Calu3 (cell line): ENCODE measurements at regions not wholly inside any gene's neighbourhood (a gene's known extent, or its start where the extent isn't known, plus 50 kb on each side); places are given as distances from the start of the nearest gene placed in this dataset.

Experiments
- BruUV-seq: library from RNA; stranded (reverse); fragments of 400-500 nt; replicated peaks from 2 replicates; lab custom pipeline; 2021; lab: Mats Ljungman, UMichigan
- CTCF ChIA-PET: fragments of 300-600 bp; sonication (Branson Sonifier 250); formaldehyde crosslinking; loops from one replicate; lab custom pipeline; 2022; ENCODE audit warnings: antibody characterized with exemption; lab: Charles Lee
- DNase-seq: peaks from one replicate; pipeline ENCODE4 v3.0.0; 2022
- H3K27ac Mint-ChIP-seq: one replicate; pipeline ENCODE4 v1.8.0; 2022; ENCODE audit warnings: mixed read lengths; ENCODE audit not compliant: unreplicated experiment
- H3K27me3 Mint-ChIP-seq: one replicate; pipeline ENCODE4 v1.8.0; 2022; ENCODE audit warnings: mixed read lengths; ENCODE audit not compliant: unreplicated experiment
- H3K36me3 Mint-ChIP-seq: one replicate; pipeline ENCODE4 v1.8.0; 2022; ENCODE audit warnings: mild to moderate bottlenecking, moderate library complexity, mixed read lengths; ENCODE audit not compliant: insufficient read depth, unreplicated experiment
- H3K4me1 Mint-ChIP-seq: one replicate; pipeline ENCODE4 v1.8.0; 2022; ENCODE audit warnings: mild to moderate bottlenecking, low read depth, mixed read lengths; ENCODE audit not compliant: unreplicated experiment
- H3K4me3 Mint-ChIP-seq: one replicate; pipeline ENCODE4 v1.8.0; 2022; ENCODE audit warnings: mild to moderate bottlenecking, low read depth, moderate library complexity, mixed read lengths; ENCODE audit not compliant: unreplicated experiment
- H3K9me3 Mint-ChIP-seq: one replicate; pipeline ENCODE4 v1.8.0; 2022; ENCODE audit warnings: low read depth, mixed read lengths; ENCODE audit not compliant: unreplicated experiment
- CTCF ChIP-seq: fragments of 200-600 bp; IDR thresholded peaks from one replicate; pipeline ENCODE4 v1.8.0; 2022; ENCODE audit warnings: antibody characterized with exemption; ENCODE audit not compliant: unreplicated experiment
- intact Hi-C: fragments of 100-400 bp; cut with micrococcal nuclease; formaldehyde crosslinking; loops from one replicate; pipeline ENCODE4 v1.10.0; 2022; ENCODE audit not compliant: unreplicated experiment

- DNase-seq: no peak
- no peaks in the 10 kb centered on the region for H3K4me1 Mint-ChIP-seq
- no peak for TF ChIP-seq CTCF
- no peak overlapping the region for H3K4me3 Mint-ChIP-seq
- H3K27ac Mint-ChIP-seq: no peak overlapping the region
- CTCF ChIA-PET: no interaction called here
- intact Hi-C loops: no loop called here
- H3K27me3 Mint-ChIP-seq: peaks cover 63% of the 10 kb centered on the region
- BruUV-seq: no TSS peak
- H3K9me3 Mint-ChIP-seq: no peaks in the 10 kb centered on the region
- H3K36me3 Mint-ChIP-seq: no peaks in the 10 kb centered on the region
Observed at GRCh38 chr11:112507281-112507680, 246.6 kb upstream of the PLET1 start.

- intact Hi-C loops: no loop called here
- TF ChIP-seq CTCF: no peak
- H3K36me3 Mint-ChIP-seq: no peaks in the 10 kb centered on the region
- H3K4me3 Mint-ChIP-seq: no peak overlapping the region
- no peak overlapping the region for H3K27ac Mint-ChIP-seq
- CTCF ChIA-PET: no interaction called here
- BruUV-seq: no TSS peak
- no peaks in the 10 kb centered on the region for H3K4me1 Mint-ChIP-seq
- peaks cover 59% of the 10 kb centered on the region for H3K27me3 Mint-ChIP-seq
- no peak for DNase-seq
- no peaks in the 10 kb centered on the region for H3K9me3 Mint-ChIP-seq
Observed at GRCh38 chr11:112508750-112509149, 248.1 kb upstream of the PLET1 start.

GRCh38 chr11:112509300-112509699 lies 248.6 kb upstream of the PLET1 start:
- H3K4me3 Mint-ChIP-seq: no peak overlapping the region

GRCh38 chr11:112511271-112511670 lies 250.6 kb upstream of the PLET1 start:
- no TSS peak for BruUV-seq
- Mint-ChIP-seq H3K27me3 (peaks cover 52% of the 10 kb centered on the region), H3K9me3 (no peaks in the 10 kb centered on the region), H3K36me3 (no peaks in the 10 kb centered on the region), H3K4me3 (no peak overlapping the region), H3K4me1 (no peaks in the 10 kb centered on the region), H3K27ac (no peak overlapping the region)
- no peak for TF ChIP-seq CTCF
- intact Hi-C loops: no loop called here
- CTCF ChIA-PET: interaction anchor here (1.3 kb wide), 1 partner anchor 17 kb away, joined by 3 read pairs; no protein-coding TSS in a partner anchor
- DNase-seq: no peak

More at GRCh38 chr11:112509300-112509699, 248.6 kb upstream of the PLET1 start:
- H3K36me3 Mint-ChIP-seq: no peaks in the 10 kb centered on the region
- H3K27ac Mint-ChIP-seq: no peak overlapping the region
- intact Hi-C loops: no loop called here
- CTCF ChIA-PET: no interaction called here
- no peak for DNase-seq
- TF ChIP-seq CTCF: no peak
- H3K9me3 Mint-ChIP-seq: no peaks in the 10 kb centered on the region
- BruUV-seq: no TSS peak
- peaks cover 58% of the 10 kb centered on the region for H3K27me3 Mint-ChIP-seq
- H3K4me1 Mint-ChIP-seq: no peaks in the 10 kb centered on the region
